NT2/D1 (cell line): ENCODE measurements at regions not wholly inside any gene's neighbourhood (a gene's known extent, or its start where the extent isn't known, plus 50 kb on each side); places are given as distances from the start of the nearest gene placed in this dataset.
"Not testable (repeated sequence)": the region's sequence is repeated elsewhere in the genome, so short reads cannot be mapped to it uniquely, and the experiment has no call there.

Source experiments
- DNase-seq: peaks from one replicate; pipeline ENCODE4 v3.0.0-alpha.2; 2011; ENCODE audit warnings: low read depth, low spot score
- H3K27me3 ChIP-seq: 2 replicates; pipeline ENCODE4 v1.6.0; 2011; ENCODE audit warnings: mild to moderate bottlenecking; ENCODE audit not compliant: insufficient read length, insufficient read depth
- H3K36me3 ChIP-seq: 2 replicates; pipeline ENCODE4 v1.6.1; 2011; ENCODE audit warnings: mild to moderate bottlenecking, low read length, mixed read lengths; ENCODE audit not compliant: insufficient read depth, insufficient read length
- H3K4me1 ChIP-seq: 2 replicates; pipeline ENCODE4 v1.5.1; 2011; ENCODE audit not compliant: insufficient read depth, insufficient read length
- H3K4me3 ChIP-seq: 2 replicates; pipeline ENCODE4 v1.5.1; 2011; ENCODE audit warnings: low read depth; ENCODE audit not compliant: insufficient read length
- H3K9ac ChIP-seq: 2 replicates; pipeline ENCODE4 v1.6.0; 2011; ENCODE audit warnings: low read depth; ENCODE audit not compliant: insufficient read length
- H3K9me3 ChIP-seq: 2 replicates; pipeline ENCODE4 v1.5.1; 2011; ENCODE audit warnings: mild to moderate bottlenecking, low read length; ENCODE audit not compliant: insufficient read depth
- SUZ12 ChIP-seq: IDR thresholded peaks from 2 replicates; pipeline ENCODE4 v1.6.1; 2011; ENCODE audit not compliant: insufficient read length, insufficient read depth; ENCODE audit errors: extremely low read depth
- YY1 ChIP-seq: IDR thresholded peaks from 2 replicates; pipeline ENCODE4 v1.6.1; 2011; ENCODE audit not compliant: insufficient read length, insufficient read depth
- ZNF274 ChIP-seq: IDR thresholded peaks from 2 replicates; pipeline ENCODE4 v1.6.1; 2011; ENCODE audit warnings: mild to moderate bottlenecking, low read depth, low read length

DNA sequence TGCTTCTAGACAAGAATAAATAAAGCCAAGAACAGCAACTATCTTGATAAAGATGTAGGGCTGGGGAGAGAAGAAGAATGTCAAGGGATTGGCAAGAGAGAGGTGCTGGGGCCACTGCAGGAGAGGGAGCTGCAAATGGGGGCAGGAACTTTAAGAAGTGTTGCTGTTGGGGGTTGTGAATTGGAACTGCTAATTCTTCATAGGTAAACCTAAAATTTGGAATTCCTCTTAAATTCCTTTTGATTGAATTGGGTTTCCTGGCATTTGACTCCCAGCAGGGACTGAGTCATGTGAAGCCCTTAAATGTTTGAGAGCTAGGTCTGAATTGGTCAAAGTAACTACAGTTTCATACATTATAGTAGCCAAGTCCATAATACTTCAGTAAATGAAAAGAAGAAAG, 305.6 kb upstream of the TMTC4 start:
- no peak overlapping the region for H3K4me3 ChIP-seq
- no peaks in the 10 kb centered on the region for H3K27me3 ChIP-seq
- no peak for DNase-seq
- H3K4me1 ChIP-seq = no peaks in the 10 kb centered on the region
- no peaks in the 10 kb centered on the region for H3K36me3 ChIP-seq
- no peak overlapping the region for H3K9ac ChIP-seq
- no peak for TF ChIP-seq ZNF274
- no peak for TF ChIP-seq YY1
- TF ChIP-seq SUZ12 = no peak
- no peaks in the 10 kb centered on the region for H3K9me3 ChIP-seq

DNA sequence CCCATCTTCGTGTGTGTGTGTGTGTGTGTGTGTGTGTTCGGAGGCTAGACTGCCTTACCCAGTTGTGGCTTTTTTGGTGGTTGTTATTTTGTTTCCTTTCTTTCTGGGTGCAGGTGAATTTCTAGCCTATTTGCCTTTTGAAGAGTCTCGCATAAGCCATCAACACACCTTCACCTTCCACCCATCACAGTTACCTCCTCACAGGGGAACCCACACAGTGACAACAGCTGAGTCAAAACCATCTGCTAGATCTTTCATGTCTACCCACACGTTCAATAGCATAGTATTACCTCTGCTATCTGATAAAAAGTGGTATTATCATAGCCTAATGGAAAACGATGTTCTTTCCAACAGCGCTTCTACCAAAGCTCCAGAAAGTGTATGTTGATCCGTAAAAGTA, 303.2 kb upstream of the TMTC4 start:
- no peaks in the 10 kb centered on the region for H3K9me3 ChIP-seq
- H3K27me3 ChIP-seq = no peaks in the 10 kb centered on the region
- DNase-seq = no peak
- no peaks in the 10 kb centered on the region for H3K4me1 ChIP-seq
- H3K9ac ChIP-seq = no peak overlapping the region
- H3K4me3 ChIP-seq = no peak overlapping the region
- H3K36me3 ChIP-seq = no peaks in the 10 kb centered on the region
- TF ChIP-seq SUZ12 (no peak), ZNF274 (no peak), YY1 (no peak)

DNA sequence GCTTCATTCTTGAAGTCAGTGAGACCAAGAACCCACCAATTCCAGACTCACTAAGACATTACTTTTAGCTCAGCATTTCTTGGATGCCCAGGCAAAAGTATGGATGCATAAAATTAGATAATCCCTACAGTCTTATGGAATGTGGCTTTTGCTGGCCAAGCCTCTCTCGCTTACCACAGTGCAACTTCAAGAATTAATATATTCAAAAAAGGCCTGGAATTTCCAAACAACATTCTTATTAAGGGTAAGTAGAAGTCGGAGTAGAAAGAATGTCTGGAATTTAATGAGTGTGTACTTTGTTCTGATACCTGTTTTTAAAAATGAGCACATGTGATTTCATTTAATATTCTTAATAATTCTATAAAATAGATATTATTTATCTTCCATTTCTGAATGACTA, 302.4 kb upstream of the TMTC4 start:
- no peak for TF ChIP-seq SUZ12
- TF ChIP-seq YY1 = no peak
- no peak for TF ChIP-seq ZNF274
- no peak overlapping the region for H3K9ac ChIP-seq
- H3K4me1 ChIP-seq = no peaks in the 10 kb centered on the region
- H3K4me3 ChIP-seq = no peak overlapping the region
- no peaks in the 10 kb centered on the region for H3K36me3 ChIP-seq
- DNase-seq = no peak
- H3K9me3 ChIP-seq = peaks cover 3% of the 10 kb centered on the region
- H3K27me3 ChIP-seq = no peaks in the 10 kb centered on the region

DNA sequence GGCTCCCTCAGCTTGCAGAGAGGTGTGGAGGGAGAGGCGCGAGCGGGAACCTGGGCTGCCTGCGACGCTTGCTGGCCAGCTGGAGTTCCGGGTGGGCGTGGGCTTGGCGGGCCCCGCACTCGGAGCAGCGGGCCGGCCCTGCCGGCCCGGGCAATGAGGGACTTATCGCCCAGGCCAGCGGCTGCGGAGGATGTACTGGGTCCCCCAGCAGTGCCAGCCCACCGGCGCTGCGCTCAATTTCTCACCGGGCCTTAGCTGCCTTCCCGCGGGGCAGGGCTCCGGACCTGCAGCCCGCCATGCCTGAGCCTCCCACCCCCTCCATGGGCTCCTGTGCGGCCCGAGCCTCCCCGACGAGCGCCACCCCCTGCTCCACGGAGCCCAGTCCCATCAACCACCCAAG, 301.1 kb upstream of the TMTC4 start:
- not testable (repeated sequence) for H3K27me3 ChIP-seq, H3K36me3 ChIP-seq, H3K9ac ChIP-seq, H3K4me1 ChIP-seq, DNase-seq, H3K9me3 ChIP-seq, H3K4me3 ChIP-seq

- Histone ChIP-seq H3K9me3 (no peaks in the 10 kb centered on the region), H3K4me1 (no peaks in the 10 kb centered on the region), H3K9ac (no peak overlapping the region), H3K36me3 (no peaks in the 10 kb centered on the region), H3K4me3 (no peak overlapping the region), H3K27me3 (no peaks in the 10 kb centered on the region)
- no peak for TF ChIP-seq YY1
- no peak for TF ChIP-seq SUZ12
- TF ChIP-seq ZNF274 = no peak
- DNase-seq = no peak
These were observed 288.0 kb upstream of the TMTC4 start for GRCh38 chr13:100962585-100962984.

GRCh38 chr13:100961186-100961585, 286.6 kb upstream of the TMTC4 start:
- Histone ChIP-seq H3K9me3 (no peaks in the 10 kb centered on the region), H3K4me3 (no peak overlapping the region), H3K4me1 (no peaks in the 10 kb centered on the region), H3K27me3 (no peaks in the 10 kb centered on the region), H3K9ac (no peak overlapping the region), H3K36me3 (no peaks in the 10 kb centered on the region)
- TF ChIP-seq ZNF274 (no peak), SUZ12 (no peak), YY1 (no peak)
- no peak for DNase-seq

- DNase-seq = no peak
- H3K9ac ChIP-seq = no peak overlapping the region
- TF ChIP-seq ZNF274 = no peak
- no peaks in the 10 kb centered on the region for H3K27me3 ChIP-seq
- H3K4me1 ChIP-seq = no peaks in the 10 kb centered on the region
- H3K36me3 ChIP-seq = no peaks in the 10 kb centered on the region
- no peaks in the 10 kb centered on the region for H3K9me3 ChIP-seq
- no peak overlapping the region for H3K4me3 ChIP-seq
These were observed 284.2 kb upstream of the TMTC4 start for GRCh38 chr13:100958831-100959230.

- Histone ChIP-seq H3K4me3 (no peak overlapping the region), H3K4me1 (no peaks in the 10 kb centered on the region), H3K9ac (no peak overlapping the region), H3K9me3 (no peaks in the 10 kb centered on the region), H3K36me3 (no peaks in the 10 kb centered on the region), H3K27me3 (no peaks in the 10 kb centered on the region)
- DNase-seq = no peak
- TF ChIP-seq SUZ12 = no peak
- no peak for TF ChIP-seq ZNF274
- TF ChIP-seq YY1 = no peak
These were observed 283.1 kb upstream of the TMTC4 start for GRCh38 chr13:100957741-100958140.
